ENCODE measurements at regions not wholly inside any gene's neighbourhood (a gene's known extent, or its start where the extent isn't known, plus 50 kb on each side); places are given as distances from the start of the nearest gene placed in this dataset.

DNA sequence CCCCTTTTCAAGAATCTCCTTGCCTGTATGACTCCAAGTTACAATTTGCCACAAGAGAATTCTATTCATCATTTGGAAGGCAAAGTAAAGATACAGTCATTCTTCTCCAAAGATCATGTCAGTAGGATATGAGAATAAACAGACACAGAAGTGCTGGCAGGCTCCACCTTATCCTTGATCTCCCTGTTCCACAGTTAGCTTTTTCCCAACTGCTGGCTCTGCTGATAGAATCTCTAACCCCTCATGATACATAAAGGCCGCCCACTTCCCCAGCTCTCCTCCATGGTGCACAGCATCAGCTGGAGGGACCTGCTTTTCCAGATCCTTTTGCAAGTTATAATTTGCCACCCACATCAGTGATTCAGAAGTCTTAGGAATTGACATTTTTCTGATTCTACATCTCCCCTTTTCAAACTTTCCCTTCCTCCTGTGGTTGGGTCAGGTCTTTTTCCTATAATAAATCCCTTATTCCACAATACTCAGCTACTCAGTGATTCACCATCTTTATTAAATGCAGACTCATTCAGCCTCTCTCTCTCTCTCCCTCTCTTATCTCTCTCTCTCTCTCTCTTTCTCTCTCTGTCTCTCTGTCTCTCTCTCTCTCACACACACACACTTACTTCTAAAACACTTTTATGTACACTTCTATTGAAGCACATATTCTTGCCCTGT is 465.4 kb downstream of the GBE1 start:
- TF ChIP-seq, protein P1, sequence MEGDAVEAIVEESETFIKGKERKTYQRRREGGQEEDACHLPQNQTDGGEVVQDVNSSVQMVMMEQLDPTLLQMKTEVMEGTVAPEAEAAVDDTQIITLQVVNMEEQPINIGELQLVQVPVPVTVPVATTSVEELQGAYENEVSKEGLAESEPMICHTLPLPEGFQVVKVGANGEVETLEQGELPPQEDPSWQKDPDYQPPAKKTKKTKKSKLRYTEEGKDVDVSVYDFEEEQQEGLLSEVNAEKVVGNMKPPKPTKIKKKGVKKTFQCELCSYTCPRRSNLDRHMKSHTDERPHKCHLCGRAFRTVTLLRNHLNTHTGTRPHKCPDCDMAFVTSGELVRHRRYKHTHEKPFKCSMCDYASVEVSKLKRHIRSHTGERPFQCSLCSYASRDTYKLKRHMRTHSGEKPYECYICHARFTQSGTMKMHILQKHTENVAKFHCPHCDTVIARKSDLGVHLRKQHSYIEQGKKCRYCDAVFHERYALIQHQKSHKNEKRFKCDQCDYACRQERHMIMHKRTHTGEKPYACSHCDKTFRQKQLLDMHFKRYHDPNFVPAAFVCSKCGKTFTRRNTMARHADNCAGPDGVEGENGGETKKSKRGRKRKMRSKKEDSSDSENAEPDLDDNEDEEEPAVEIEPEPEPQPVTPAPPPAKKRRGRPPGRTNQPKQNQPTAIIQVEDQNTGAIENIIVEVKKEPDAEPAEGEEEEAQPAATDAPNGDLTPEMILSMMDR (conservative IDR thresholded peaks at IDR 0.05), result no peak
- no peak for TF ChIP-seq ZFX (IDR thresholded peaks at IDR 0.05)
